ENCODE measurements at regions not wholly inside any gene's neighbourhood (a gene's known extent, or its start where the extent isn't known, plus 50 kb on each side); places are given as distances from the start of the nearest gene placed in this dataset.

DNA sequence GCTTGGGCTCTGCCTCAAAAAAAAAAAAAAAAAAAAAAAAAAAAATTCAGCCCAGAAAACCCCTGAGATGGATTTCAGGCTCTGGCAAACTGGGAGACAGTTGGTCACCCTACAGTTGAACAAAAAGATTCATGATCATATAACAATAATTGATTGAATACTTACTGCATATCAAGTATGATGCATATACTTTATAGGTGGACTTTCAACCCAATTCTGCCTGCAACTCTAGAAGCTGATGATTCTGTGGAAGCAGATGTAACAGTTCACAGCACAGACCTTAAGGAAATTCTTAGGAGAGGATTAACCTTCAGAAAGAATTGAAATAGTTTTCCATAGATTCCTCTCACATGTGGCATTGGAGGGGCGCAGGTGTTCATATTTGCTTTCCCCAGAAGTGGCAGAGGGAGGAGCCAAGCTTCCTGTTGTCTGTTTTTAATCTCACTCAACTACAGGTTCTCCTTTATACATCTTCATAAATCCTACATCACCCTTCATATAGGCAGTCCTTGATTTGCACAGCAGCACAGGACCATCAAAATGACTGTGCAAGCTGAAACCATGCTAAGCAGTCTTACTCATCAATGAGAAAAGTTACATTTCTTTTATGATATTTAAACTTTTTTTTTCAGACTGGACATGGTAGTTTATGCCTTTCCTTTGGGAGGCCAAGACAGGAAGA lies 149.4 kb upstream of the KLF3 start (continued):
- TF ChIP-seq, protein P1, sequence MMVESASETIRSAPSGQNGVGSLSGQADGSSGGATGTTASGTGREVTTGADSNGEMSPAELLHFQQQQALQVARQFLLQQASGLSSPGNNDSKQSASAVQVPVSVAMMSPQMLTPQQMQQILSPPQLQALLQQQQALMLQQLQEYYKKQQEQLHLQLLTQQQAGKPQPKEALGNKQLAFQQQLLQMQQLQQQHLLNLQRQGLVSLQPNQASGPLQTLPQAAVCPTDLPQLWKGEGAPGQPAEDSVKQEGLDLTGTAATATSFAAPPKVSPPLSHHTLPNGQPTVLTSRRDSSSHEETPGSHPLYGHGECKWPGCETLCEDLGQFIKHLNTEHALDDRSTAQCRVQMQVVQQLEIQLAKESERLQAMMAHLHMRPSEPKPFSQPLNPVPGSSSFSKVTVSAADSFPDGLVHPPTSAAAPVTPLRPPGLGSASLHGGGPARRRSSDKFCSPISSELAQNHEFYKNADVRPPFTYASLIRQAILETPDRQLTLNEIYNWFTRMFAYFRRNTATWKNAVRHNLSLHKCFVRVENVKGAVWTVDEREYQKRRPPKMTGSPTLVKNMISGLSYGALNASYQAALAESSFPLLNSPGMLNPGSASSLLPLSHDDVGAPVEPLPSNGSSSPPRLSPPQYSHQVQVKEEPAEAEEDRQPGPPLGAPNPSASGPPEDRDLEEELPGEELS (CRISPR knock-in tag; IDR thresholded peaks at IDR 0.05): no peak
- no peak for TF ChIP-seq ELF4 (CRISPR knock-in tag; IDR thresholded peaks at IDR 0.05; ENCODE audit: low read depth)

DNA sequence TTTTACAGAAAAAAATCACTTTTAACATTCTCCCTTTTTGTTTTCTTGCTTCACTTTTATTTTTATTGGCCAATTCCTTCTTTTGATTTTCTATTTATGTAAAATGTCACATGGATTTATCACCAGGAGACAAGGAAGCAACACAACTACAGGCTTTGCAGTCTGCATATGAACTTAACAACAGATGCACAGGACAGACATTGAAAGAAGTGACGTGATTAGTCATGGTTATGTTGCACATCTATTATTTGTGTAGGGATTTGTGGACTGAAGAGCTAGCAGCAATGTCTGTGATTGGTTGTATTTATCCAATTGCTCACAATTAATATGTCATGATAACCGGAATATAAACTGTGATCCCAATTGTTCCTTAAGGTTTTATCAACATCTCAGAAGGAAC lies 147.8 kb upstream of the KLF3 start:
- Mint-ChIP-seq H3K4me1 (peaks cover 32% of the 10 kb centered on the region), H3K36me3 (no peaks in the 10 kb centered on the region), H3K27me3 (ENCODE audit: low read depth) (no peaks in the 10 kb centered on the region), H3K27ac (no peak overlapping the region), H3K4me3 (no peak overlapping the region), H3K9me3 (peaks cover 12% of the 10 kb centered on the region)
- ATAC-seq (no peak), DNase-seq (ENCODE audit: low spot score) (no peak)
- TF ChIP-seq, protein P2, sequence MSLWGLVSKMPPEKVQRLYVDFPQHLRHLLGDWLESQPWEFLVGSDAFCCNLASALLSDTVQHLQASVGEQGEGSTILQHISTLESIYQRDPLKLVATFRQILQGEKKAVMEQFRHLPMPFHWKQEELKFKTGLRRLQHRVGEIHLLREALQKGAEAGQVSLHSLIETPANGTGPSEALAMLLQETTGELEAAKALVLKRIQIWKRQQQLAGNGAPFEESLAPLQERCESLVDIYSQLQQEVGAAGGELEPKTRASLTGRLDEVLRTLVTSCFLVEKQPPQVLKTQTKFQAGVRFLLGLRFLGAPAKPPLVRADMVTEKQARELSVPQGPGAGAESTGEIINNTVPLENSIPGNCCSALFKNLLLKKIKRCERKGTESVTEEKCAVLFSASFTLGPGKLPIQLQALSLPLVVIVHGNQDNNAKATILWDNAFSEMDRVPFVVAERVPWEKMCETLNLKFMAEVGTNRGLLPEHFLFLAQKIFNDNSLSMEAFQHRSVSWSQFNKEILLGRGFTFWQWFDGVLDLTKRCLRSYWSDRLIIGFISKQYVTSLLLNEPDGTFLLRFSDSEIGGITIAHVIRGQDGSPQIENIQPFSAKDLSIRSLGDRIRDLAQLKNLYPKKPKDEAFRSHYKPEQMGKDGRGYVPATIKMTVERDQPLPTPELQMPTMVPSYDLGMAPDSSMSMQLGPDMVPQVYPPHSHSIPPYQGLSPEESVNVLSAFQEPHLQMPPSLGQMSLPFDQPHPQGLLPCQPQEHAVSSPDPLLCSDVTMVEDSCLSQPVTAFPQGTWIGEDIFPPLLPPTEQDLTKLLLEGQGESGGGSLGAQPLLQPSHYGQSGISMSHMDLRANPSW (CRISPR knock-in tag; conservative IDR thresholded peaks at IDR 0.05; ENCODE audit: low read depth): no peak
- no peak for TF ChIP-seq NR1H2 (CRISPR knock-in tag; IDR thresholded peaks at IDR 0.05)
- no peak for TF ChIP-seq SOX15 (CRISPR knock-in tag; IDR thresholded peaks at IDR 0.05)
- TF ChIP-seq, protein P3, sequence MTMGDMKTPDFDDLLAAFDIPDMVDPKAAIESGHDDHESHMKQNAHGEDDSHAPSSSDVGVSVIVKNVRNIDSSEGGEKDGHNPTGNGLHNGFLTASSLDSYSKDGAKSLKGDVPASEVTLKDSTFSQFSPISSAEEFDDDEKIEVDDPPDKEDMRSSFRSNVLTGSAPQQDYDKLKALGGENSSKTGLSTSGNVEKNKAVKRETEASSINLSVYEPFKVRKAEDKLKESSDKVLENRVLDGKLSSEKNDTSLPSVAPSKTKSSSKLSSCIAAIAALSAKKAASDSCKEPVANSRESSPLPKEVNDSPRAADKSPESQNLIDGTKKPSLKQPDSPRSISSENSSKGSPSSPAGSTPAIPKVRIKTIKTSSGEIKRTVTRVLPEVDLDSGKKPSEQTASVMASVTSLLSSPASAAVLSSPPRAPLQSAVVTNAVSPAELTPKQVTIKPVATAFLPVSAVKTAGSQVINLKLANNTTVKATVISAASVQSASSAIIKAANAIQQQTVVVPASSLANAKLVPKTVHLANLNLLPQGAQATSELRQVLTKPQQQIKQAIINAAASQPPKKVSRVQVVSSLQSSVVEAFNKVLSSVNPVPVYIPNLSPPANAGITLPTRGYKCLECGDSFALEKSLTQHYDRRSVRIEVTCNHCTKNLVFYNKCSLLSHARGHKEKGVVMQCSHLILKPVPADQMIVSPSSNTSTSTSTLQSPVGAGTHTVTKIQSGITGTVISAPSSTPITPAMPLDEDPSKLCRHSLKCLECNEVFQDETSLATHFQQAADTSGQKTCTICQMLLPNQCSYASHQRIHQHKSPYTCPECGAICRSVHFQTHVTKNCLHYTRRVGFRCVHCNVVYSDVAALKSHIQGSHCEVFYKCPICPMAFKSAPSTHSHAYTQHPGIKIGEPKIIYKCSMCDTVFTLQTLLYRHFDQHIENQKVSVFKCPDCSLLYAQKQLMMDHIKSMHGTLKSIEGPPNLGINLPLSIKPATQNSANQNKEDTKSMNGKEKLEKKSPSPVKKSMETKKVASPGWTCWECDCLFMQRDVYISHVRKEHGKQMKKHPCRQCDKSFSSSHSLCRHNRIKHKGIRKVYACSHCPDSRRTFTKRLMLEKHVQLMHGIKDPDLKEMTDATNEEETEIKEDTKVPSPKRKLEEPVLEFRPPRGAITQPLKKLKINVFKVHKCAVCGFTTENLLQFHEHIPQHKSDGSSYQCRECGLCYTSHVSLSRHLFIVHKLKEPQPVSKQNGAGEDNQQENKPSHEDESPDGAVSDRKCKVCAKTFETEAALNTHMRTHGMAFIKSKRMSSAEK (CRISPR knock-in tag; IDR thresholded peaks at IDR 0.05; ENCODE audit: borderline replicate concordance): no peak
- no peak for TF ChIP-seq JAZF1 (CRISPR knock-in tag; IDR thresholded peaks at IDR 0.05)
- no peak for TF ChIP-seq ZNF232 (CRISPR knock-in tag; IDR thresholded peaks at IDR 0.05)
- no peak for TF ChIP-seq ZNF219 (CRISPR knock-in tag; IDR thresholded peaks at IDR 0.05; ENCODE audit: borderline replicate concordance)
- ChIA-PET POLR2A (no interaction called here), CTCF (no interaction called here)

DNA sequence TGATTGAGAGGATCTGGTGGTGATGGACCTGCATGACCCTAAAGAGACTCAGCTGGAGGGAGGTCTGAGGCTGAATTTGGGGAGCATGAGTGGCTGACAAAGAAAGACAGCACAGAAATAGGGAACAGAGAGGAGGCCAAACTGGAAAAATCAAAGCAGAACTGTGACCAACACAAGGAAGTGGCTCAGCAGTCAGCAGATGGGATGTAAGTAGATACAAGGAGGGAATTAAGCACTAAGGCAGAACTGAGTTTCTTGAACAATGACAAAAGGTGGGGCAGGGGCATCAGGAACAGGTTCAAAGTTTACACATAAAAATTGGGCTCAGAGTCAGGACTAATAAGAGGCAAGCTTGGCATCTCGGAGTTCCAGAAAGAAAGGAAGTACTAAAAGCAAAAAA lies 144.3 kb upstream of the KLF3 start:
- Mint-ChIP-seq H3K4me1 (peaks cover 13% of the 10 kb centered on the region), H3K4me3 (no peak overlapping the region), H3K9me3 (peaks cover 20% of the 10 kb centered on the region), H3K27ac (0 out of 2 replicates have a peak overlapping the region, but pooled peaks have one; percentile 0), H3K36me3 (no peaks in the 10 kb centered on the region), H3K27me3 (ENCODE audit: low read depth) (no peaks in the 10 kb centered on the region)
- POLR2A ChIA-PET: no interaction called here
- CTCF ChIA-PET: no interaction called here
- no peak for ATAC-seq
- no peak for DNase-seq (ENCODE audit: low spot score)
- TF ChIP-seq SOX15 (CRISPR knock-in tag; IDR thresholded peaks at IDR 0.05): no peak
- TF ChIP-seq RORB (CRISPR knock-in tag; IDR thresholded peaks at IDR 0.05): no peak
- TF ChIP-seq HMGA2 (CRISPR knock-in tag; IDR thresholded peaks at IDR 0.05): no peak
- no peak for TF ChIP-seq GABPB1 (CRISPR knock-in tag; IDR thresholded peaks at IDR 0.05)
- TF ChIP-seq, protein P4, sequence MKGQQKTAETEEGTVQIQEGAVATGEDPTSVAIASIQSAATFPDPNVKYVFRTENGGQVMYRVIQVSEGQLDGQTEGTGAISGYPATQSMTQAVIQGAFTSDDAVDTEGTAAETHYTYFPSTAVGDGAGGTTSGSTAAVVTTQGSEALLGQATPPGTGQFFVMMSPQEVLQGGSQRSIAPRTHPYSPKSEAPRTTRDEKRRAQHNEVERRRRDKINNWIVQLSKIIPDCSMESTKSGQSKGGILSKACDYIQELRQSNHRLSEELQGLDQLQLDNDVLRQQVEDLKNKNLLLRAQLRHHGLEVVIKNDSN (CRISPR knock-in tag; IDR thresholded peaks at IDR 0.05): no peak
- no peak for TF ChIP-seq ZNF121 (CRISPR knock-in tag; IDR thresholded peaks at IDR 0.05)
- TF ChIP-seq, protein P2 (CRISPR knock-in tag; conservative IDR thresholded peaks at IDR 0.05; ENCODE audit: low read depth): no peak
- TF ChIP-seq NFE2L1 (CRISPR knock-in tag; IDR thresholded peaks at IDR 0.05): no peak
- TF ChIP-seq RELA (CRISPR knock-in tag; IDR thresholded peaks at IDR 0.05; ENCODE audit: borderline replicate concordance): no peak
- TF ChIP-seq, protein P1 (CRISPR knock-in tag; IDR thresholded peaks at IDR 0.05): no peak
